GM18519 (cell line): ENCODE measurements at regions not wholly inside any gene's neighbourhood (a gene's known extent, or its start where the extent isn't known, plus 50 kb on each side); places are given as distances from the start of the nearest gene placed in this dataset.

ENCODE experiments used
- ATAC-seq: cut with Tn5 transposase; IDR thresholded peaks from one replicate; pipeline ENCODE4 v1.9.1; 2021; ENCODE audit warnings: mild to moderate bottlenecking, moderate library complexity; ENCODE audit not compliant: unreplicated experiment, low FRiP score

GRCh38 chr7:156459582-156459981 is 181.0 kb upstream of the RNF32 start:
- ATAC-seq: no peak

GRCh38 chr7:156459067-156459466 is 181.5 kb upstream of the RNF32 start:
- ATAC-seq: no peak

GRCh38 chr7:156458011-156458410 is 182.6 kb upstream of the RNF32 start:
- ATAC-seq: no peak

GRCh38 chr7:156456503-156457115 is 184.0 kb upstream of the RNF32 start:
- no peak for ATAC-seq

GRCh38 chr7:156456032-156456431 is 184.5 kb upstream of the RNF32 start:
- ATAC-seq: no peak

- no peak for ATAC-seq
Measured at GRCh38 chr7:156450473-156450872, 190.1 kb upstream of the RNF32 start.

GRCh38 chr7:156448918-156449317 is 191.7 kb upstream of the RNF32 start:
- ATAC-seq: no peak

GRCh38 chr7:156446990-156447389 is 193.6 kb upstream of the RNF32 start:
- ATAC-seq: no peak

GRCh38 chr7:156445997-156446761 is 194.4 kb upstream of the RNF32 start:
- ATAC-seq: no peak

GRCh38 chr7:156442516-156442915 is 198.1 kb upstream of the RNF32 start:
- ATAC-seq: no peak

- no peak for ATAC-seq
Measured at GRCh38 chr7:156440456-156440855, 200.1 kb upstream of the RNF32 start.

GRCh38 chr7:156438011-156438410 is 202.6 kb upstream of the RNF32 start:
- ATAC-seq: no peak

GRCh38 chr7:156437021-156437614 is 203.5 kb upstream of the RNF32 start:
- ATAC-seq: no peak

- ATAC-seq: no peak
Measured at GRCh38 chr7:156435486-156436231, 204.9 kb upstream of the RNF32 start.

- ATAC-seq: no peak
Measured at GRCh38 chr7:156434706-156435105, 205.9 kb upstream of the RNF32 start.

- ATAC-seq: no peak
Measured at GRCh38 chr7:156432018-156432417, 208.6 kb upstream of the RNF32 start.

GRCh38 chr7:156430109-156430508 is 210.5 kb upstream of the RNF32 start:
- no peak for ATAC-seq

GRCh38 chr7:156429514-156429913 is 211.1 kb upstream of the RNF32 start:
- no peak for ATAC-seq

- ATAC-seq: no peak
Measured at GRCh38 chr7:156423876-156424275, 216.7 kb upstream of the RNF32 start.

- ATAC-seq: no peak
Measured at GRCh38 chr7:156420496-156420895, 220.1 kb upstream of the RNF32 start.

GRCh38 chr7:156419782-156420181 is 220.8 kb upstream of the RNF32 start:
- ATAC-seq: no peak
